Smooth muscle cell (in vitro differentiated cells): ENCODE measurements at regions not wholly inside any gene's neighbourhood (a gene's known extent, or its start where the extent isn't known, plus 50 kb on each side); places are given as distances from the start of the nearest gene placed in this dataset.

ENCODE experiments used
- DNase-seq: peaks from one replicate; lab custom pipeline; 2025; ENCODE audit not compliant: unreplicated experiment; lab: John Stamatoyannopoulos, UW
- H2AFZ ChIP-seq: fragments of 200-600 bp; sonication (generic); 2 replicates; pipeline ENCODE4 v1.6.0; 2016; ENCODE audit warnings: antibody characterized with exemption, low read depth, mild to moderate bottlenecking
- H3F3A ChIP-seq: fragments of 200-600 bp; sonication (generic); 2 replicates; pipeline ENCODE4 v1.6.0; 2017; ENCODE audit warnings: antibody characterized with exemption, low read depth
- H3K27ac ChIP-seq: fragments of 200-600 bp; sonication (generic); 2 replicates; pipeline ENCODE4 v1.5.1; 2016; ENCODE audit warnings: low read depth, mild to moderate bottlenecking
- H3K27me3 ChIP-seq: fragments of 200-600 bp; sonication (generic); 2 replicates; pipeline ENCODE4 v1.6.1; 2016; ENCODE audit warnings: low read depth, mild to moderate bottlenecking
- H3K36me3 ChIP-seq: fragments of 200-600 bp; sonication (generic); 2 replicates; pipeline ENCODE4 v1.5.1; 2016; ENCODE audit warnings: low read depth
- H3K4me1 ChIP-seq: fragments of 200-600 bp; sonication (generic); 2 replicates; pipeline ENCODE4 v1.5.1; 2016; ENCODE audit warnings: low read depth
- H3K4me2 ChIP-seq: fragments of 200-600 bp; sonication (generic); 2 replicates; pipeline ENCODE4 v1.6.0; 2016; ENCODE audit warnings: mild to moderate bottlenecking
- H3K4me3 ChIP-seq: fragments of 200-600 bp; sonication (generic); 2 replicates; pipeline ENCODE4 v1.5.1; 2016; ENCODE audit warnings: mild to moderate bottlenecking
- H3K79me2 ChIP-seq: fragments of 200-600 bp; sonication (generic); 2 replicates; pipeline ENCODE4 v1.6.0; 2016; ENCODE audit warnings: low read depth, mild to moderate bottlenecking
- H3K9ac ChIP-seq: fragments of 200-600 bp; sonication (generic); 2 replicates; pipeline ENCODE4 v1.6.0; 2016; ENCODE audit warnings: low read depth
- H3K9me3 ChIP-seq: fragments of 200-600 bp; sonication (generic); replicated peaks from 2 replicates; pipeline ENCODE4 v1.5.1; 2016; ENCODE audit warnings: low read depth
- H4K20me1 ChIP-seq: fragments of 200-600 bp; sonication (generic); 2 replicates; pipeline ENCODE4 v1.6.0; 2016; ENCODE audit warnings: low read depth
- CTCF ChIP-seq: fragments of 200-600 bp; sonication (generic); IDR thresholded peaks from 2 replicates; pipeline ENCODE4 v1.5.1; 2017; ENCODE audit warnings: borderline replicate concordance, mild to moderate bottlenecking, antibody characterized with exemption; ENCODE audit not compliant: insufficient read depth, poor library complexity, severe bottlenecking
- WGBS: methylation state at CpG from one replicate; pipeline ENCODE4 v1.1.7; 2016; ENCODE audit warnings: low lambda C conversion rate; 5-methylcytosine and 5-hydroxymethylcytosine counted together

- peaks cover 48% of the 10 kb centered on the region for H3K4me1 ChIP-seq
- no peak for TF ChIP-seq CTCF
- H3K9ac ChIP-seq, result no peak overlapping the region
- H3K27ac ChIP-seq, result no peak overlapping the region
- WGBS, result 100% methylated on average over 2 of the region's 2 CpGs
- no peaks in the 10 kb centered on the region for H3F3A ChIP-seq
- H4K20me1 ChIP-seq, result no peaks in the 10 kb centered on the region
- H3K27me3 ChIP-seq, result no peaks in the 10 kb centered on the region
- H3K4me3 ChIP-seq, result no peak overlapping the region
- H2AFZ ChIP-seq, result no peak overlapping the region
- H3K36me3 ChIP-seq, result no peaks in the 10 kb centered on the region
- no peaks in the 10 kb centered on the region for H3K79me2 ChIP-seq
- H3K4me2 ChIP-seq, result no peak overlapping the region
- DNase-seq, result no peak
- no peaks in the 10 kb centered on the region for H3K9me3 ChIP-seq
Measured at GRCh38 chr3:106397006-106397405, 528.2 kb upstream of the CBLB start.

GRCh38 chr3:106398891-106399600 lies 530.2 kb upstream of the CBLB start:
- 18% methylated on average over 2 of the region's 2 CpGs for WGBS
- no peaks in the 10 kb centered on the region for H3K9me3 ChIP-seq
- no peak overlapping the region for H3K9ac ChIP-seq
- no peaks in the 10 kb centered on the region for H3K27me3 ChIP-seq
- H3K79me2 ChIP-seq, result no peaks in the 10 kb centered on the region
- no peak overlapping the region for H3K27ac ChIP-seq
- no peaks in the 10 kb centered on the region for H3K36me3 ChIP-seq
- no peak for TF ChIP-seq CTCF
- no peaks in the 10 kb centered on the region for H3F3A ChIP-seq
- peaks cover 48% of the 10 kb centered on the region for H3K4me1 ChIP-seq
- H3K4me3 ChIP-seq, result no peak overlapping the region
- H2AFZ ChIP-seq, result no peak overlapping the region
- H4K20me1 ChIP-seq, result no peaks in the 10 kb centered on the region
- peak overlapping the region; percentile 49 for H3K4me2 ChIP-seq
- DNase-seq, result no peak

- Histone ChIP-seq H3K79me2 (no peaks in the 10 kb centered on the region), H3K9ac (no peak overlapping the region), H3K4me2 (peak overlapping the region; percentile 49), H3K36me3 (no peaks in the 10 kb centered on the region), H3K27ac (no peak overlapping the region), H3K4me1 (peaks cover 43% of the 10 kb centered on the region), H3K9me3 (no peaks in the 10 kb centered on the region), H2AFZ (no peak overlapping the region), H3K27me3 (no peaks in the 10 kb centered on the region), H3F3A (no peaks in the 10 kb centered on the region), H3K4me3 (no peak overlapping the region), H4K20me1 (no peaks in the 10 kb centered on the region)
- DNase-seq, result no peak
- no peak for TF ChIP-seq CTCF
- 86% methylated on average over 4 of the region's 4 CpGs for WGBS
Measured at GRCh38 chr3:106399761-106400160, 530.9 kb upstream of the CBLB start.
